Psoas muscle (tissue), 7 donors: ENCODE measurements at regions not wholly inside any gene's neighbourhood (a gene's known extent, or its start where the extent isn't known, plus 50 kb on each side); places are given as distances from the start of the nearest gene placed in this dataset.

Experiments
- ATAC-seq, 4 donors: fragments of 200-7000 bp; cut with Tn5 transposase; one replicate each; pipeline ENCODE4 v1.9.1; 2020; ENCODE audit warnings: moderate library complexity in 3 of 4, mild to moderate bottlenecking in 2 of 4
- DNase-seq, 2 donors: peaks; one replicate each; pipeline ENCODE4 v3.0.0-alpha.2; 2020
- H3K27ac ChIP-seq: fragments of 200-600 bp; one replicate; pipeline ENCODE4 v1.8.0; 2022
- H3K27me3 ChIP-seq, 3 donors: fragments of 200-600 bp in 1 of 3; one replicate each; pipeline versions ENCODE4 v1.6.1 to v1.8.0; 2013 to 2022; ENCODE audit warnings: low read length in 2 of 3, mild to moderate bottlenecking in 2 of 3, moderate library complexity in 1 of 3; ENCODE audit not compliant: insufficient read depth in 3 of 3
- H3K36me3 ChIP-seq, 2 donors: fragments of 200-600 bp in 1 of 2; one replicate each; pipeline versions ENCODE4 v1.6.1 to v1.8.0; 2013 to 2022; ENCODE audit warnings: low read depth in 1 of 2, mild to moderate bottlenecking in 1 of 2, moderate library complexity in 1 of 2; ENCODE audit not compliant: insufficient read depth in 1 of 2
- H3K4me1 ChIP-seq: fragments of 200-600 bp; one replicate; pipeline ENCODE4 v1.8.0; 2022
- H3K4me3 ChIP-seq: fragments of 200-600 bp; one replicate; pipeline ENCODE4 v1.8.0; 2022; ENCODE audit warnings: mild to moderate bottlenecking
- H3K9me3 ChIP-seq: fragments of 200-600 bp; one replicate; pipeline ENCODE4 v1.8.0; 2022
- CTCF ChIP-seq: fragments of 200-600 bp; IDR thresholded peaks from one replicate; pipeline ENCODE4 v1.8.0; 2022; ENCODE audit warnings: antibody characterized with exemption
- WGBS, 3 donors: extraction: QIAGEN DNeasy Blood & Tissue Kit; methylation state at CpG; one replicate each; pipeline versions ENCODE4 v1.1.6 to v1.1.7; 2013; 5-methylcytosine and 5-hydroxymethylcytosine counted together
- intact Hi-C, 2 donors: fragments of 100-400 bp; cut with DNase I; formaldehyde crosslinking; loops; one replicate each; pipeline versions ENCODE4 v1.11.0 to v1.14.2; 2022
- donor health status: healthy with polysubstance abuse.
- donor health status: DM: no; HTN: no; CAD: no; lungs with moderate emphysema.
- donor health status: Bipolar disorder and iron deficiency.
- donor health status: healthy.
- donor health status: DM: yes; HTN: yes; CAD: no.
- donor health status: DM: no; HTN: no; CAD: no.
- donor health status: DM: yes; HTN: yes; CAD: no.

DNA sequence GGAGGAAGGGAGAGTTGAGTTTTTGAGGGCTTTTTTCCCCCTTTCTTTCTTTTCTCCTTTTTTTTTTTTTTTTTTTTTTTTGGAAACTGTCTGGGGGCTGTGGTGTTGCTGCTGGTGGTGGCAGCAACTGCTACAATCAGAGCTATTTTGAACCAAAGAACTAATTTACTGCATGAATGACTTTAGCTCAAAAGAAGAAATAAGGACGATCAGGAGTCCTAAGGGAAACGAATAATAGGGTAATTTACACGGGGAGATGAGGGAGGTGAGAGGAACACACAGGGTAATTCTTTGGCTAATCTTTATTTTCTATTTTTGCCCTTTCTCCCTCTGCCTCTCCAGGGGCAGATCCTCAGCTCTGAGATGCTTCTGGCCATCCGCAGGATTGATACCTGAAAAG, 119.8 kb downstream of the TMEM132E start:
- WGBS, 3 donors: 41 to 64% (median 44%) methylated on average over 4 of the region's 4 CpGs
- DNase-seq: no peak
- no peaks in the 10 kb centered on the region for H3K36me3 ChIP-seq
- no peak for TF ChIP-seq CTCF
- H3K9me3 ChIP-seq: no peaks in the 10 kb centered on the region
- no peak for ATAC-seq
- no peak overlapping the region for H3K4me3 ChIP-seq
- intact Hi-C loops: no loop called here
- H3K27me3 ChIP-seq: peaks cover 4 to 8% (median 5%) of the 10 kb centered on the region in 3 donors
- H3K27ac ChIP-seq: no peak overlapping the region
- no peaks in the 10 kb centered on the region for H3K4me1 ChIP-seq

GRCh38 chr17:34692920-34693319, 113.5 kb downstream of the TMEM132E start:
- Histone ChIP-seq H3K4me3 (no peak overlapping the region), H3K27me3 (peaks cover 0 to 9% (median 5%) of the 10 kb centered on the region in 3 donors), H3K4me1 (no peaks in the 10 kb centered on the region), H3K27ac (no peak overlapping the region), H3K9me3 (no peaks in the 10 kb centered on the region), H3K36me3 (no peaks in the 10 kb centered on the region)
- DNase-seq (no peak), ATAC-seq (no peak)
- intact Hi-C loops: no loop called here
- no peak for TF ChIP-seq CTCF
- 39 to 71% (median 55%) methylated on average over 1 of the region's 1 CpG for WGBS, 3 donors
